A549 (cell line): ENCODE measurements at regions not wholly inside any gene's neighbourhood (a gene's known extent, or its start where the extent isn't known, plus 50 kb on each side); places are given as distances from the start of the nearest gene placed in this dataset.

Experiments
- CEBPB ChIP-seq, 2 experiments: fragments of >200 bp in 1 of 2; sonication (Bioruptor Twin) in 1 of 2; formaldehyde crosslinking in 1 of 2; IDR thresholded peaks; 2 replicates each; pipeline ENCODE4 v1.6.1; 2012 to 2016
- HEYL ChIP-seq: fragments of 250-450 bp; sonication (Bioruptor Pico); IDR thresholded peaks from 2 replicates; pipeline ENCODE4 v1.8.0; 2021; ENCODE audit warnings: mild to moderate bottlenecking, moderate library complexity
- POLR2A ChIP-seq: IDR thresholded peaks from 2 replicates; pipeline ENCODE4 v1.6.1; 2012; ENCODE audit warnings: mild to moderate bottlenecking, low read length

GRCh38 chr13:47841151-47841550, 159.9 kb downstream of the SUCLA2 start:
- TF ChIP-seq CEBPB (IDR thresholded peaks at IDR 0.05) (no peak), POLR2A (no peak), HEYL (CRISPR knock-in tag) (no peak)
